Stimulated activated CD8-positive, alpha-beta memory T cell treated with anti-CD3 and anti-CD28 coated beads, Interleukin-12 subunit alpha, Interleukin-12 subunit beta, amount 100 ng/mL, for 24 hours (primary cell): ENCODE measurements at regions not wholly inside any gene's neighbourhood (a gene's known extent, or its start where the extent isn't known, plus 50 kb on each side); places are given as distances from the start of the nearest gene placed in this dataset.
"Not testable (repeated sequence)": the region's sequence is repeated elsewhere in the genome, so short reads cannot be mapped to it uniquely, and the experiment has no call there.

Experiments used
- DNase-seq: peaks from one replicate; pipeline ENCODE4 v3.0.0-alpha.2; 2020; ENCODE audit errors: extremely low read depth

DNA sequence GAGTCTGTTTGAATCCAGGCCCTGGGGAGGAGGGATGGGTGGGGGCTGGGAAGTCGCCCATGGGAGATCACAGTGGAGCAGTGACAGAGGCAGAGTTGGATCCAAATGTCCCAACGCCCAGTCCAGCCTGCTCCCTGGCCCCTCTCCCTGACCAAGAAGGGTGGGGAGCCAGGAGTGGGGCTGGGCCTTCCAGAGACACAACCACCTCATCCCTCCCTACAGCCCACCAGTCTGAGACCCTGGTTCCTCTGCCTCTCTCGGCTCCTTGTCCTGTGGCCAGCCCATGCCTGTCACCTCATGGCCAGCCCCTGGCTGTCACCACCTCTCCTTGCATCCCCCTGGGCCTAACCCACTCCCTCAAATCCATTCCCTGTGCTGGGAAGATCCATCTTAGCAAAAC lies 71.2 kb upstream of the PRR5 start:
- no peak for DNase-seq

GRCh38 chr22:44628835-44629234 lies 73.2 kb upstream of the PRR5 start:
- DNase-seq: no peak

GRCh38 chr22:44628273-44628672 lies 73.7 kb upstream of the PRR5 start:
- no peak for DNase-seq

- no peak for DNase-seq
Observed at GRCh38 chr22:44627521-44628139, 74.4 kb upstream of the PRR5 start.

DNA sequence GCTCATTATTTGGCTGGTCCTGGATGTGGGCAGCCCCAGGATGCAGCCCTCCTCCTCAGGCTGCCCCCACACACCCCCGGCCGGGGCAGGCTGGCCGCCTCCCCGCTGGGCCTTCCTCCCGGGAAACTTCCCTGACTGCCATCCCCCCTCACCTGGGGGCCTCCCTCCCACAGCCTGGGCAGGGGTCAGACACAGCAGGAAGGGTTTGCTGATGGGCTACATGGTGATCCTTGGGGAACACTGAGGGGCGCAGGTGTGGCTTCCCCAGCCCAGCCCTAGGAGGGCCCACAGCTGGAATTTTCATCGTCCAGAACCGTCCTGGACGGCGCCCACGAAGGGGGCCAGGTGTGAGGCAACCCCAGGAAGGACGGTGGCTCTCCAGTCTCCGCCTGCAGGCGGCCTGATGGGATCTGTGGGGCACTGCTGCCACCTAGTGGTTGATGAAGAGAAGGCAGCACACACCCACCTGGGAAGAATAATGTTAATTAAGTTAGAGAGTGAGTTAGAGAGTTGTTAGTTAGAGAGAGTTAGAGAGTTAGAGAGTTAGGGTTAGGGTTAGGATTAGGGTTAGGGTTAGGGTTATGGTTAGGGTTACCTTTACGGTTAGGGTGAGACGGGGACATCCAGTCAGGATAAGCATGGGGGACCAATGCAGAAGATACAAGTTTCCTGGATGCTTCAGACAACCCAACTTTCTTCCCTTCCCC lies 75.9 kb upstream of the PRR5 start:
- peak; percentile 42 for DNase-seq

- no peak for DNase-seq
Observed at GRCh38 chr22:44625421-44625760, 76.6 kb upstream of the PRR5 start.

GRCh38 chr22:44624689-44625420 lies 77.1 kb upstream of the PRR5 start:
- DNase-seq: no peak

DNA sequence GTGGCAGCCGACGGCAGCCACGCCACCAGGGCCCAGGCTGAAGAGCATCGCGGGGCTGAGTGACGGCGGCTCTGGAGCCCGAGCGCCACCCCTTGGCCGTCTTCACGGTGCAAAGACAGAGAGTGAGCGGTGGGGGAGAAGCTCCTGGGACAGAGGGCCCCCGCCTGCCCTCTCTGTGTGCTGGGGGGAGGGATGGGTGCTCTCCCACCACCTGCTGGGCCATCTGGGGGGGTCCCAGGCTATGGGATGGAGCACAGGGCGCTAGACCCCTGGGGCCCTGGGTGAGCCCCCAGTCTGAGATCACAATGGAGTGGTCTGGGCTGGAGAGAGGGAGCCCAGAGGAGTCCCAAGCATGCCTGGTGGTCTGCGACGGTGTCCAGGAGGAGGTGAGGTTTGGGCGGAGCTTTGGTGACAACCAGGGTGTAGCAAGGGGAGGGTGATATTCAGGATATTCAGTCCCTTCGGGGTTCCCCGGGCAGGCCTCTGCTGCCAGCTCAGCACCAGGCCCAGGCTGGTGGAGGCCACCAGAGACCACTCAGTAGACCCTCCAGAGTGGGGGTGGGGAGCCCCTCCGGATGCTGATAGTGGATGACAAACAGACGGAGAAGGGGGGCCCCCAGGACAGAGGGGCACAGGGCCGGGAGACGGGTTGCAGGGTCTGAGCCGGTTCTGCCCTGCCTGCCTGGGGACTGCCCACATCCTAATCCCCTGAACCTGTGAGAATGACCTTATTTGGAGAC lies 78.1 kb upstream of the PRR5 start:
- DNase-seq: no peak

- no peak for DNase-seq
Observed at GRCh38 chr22:44622679-44623078, 79.3 kb upstream of the PRR5 start.

- no peak for DNase-seq
Observed at GRCh38 chr22:44622147-44622427, 79.9 kb upstream of the PRR5 start.

GRCh38 chr22:44621401-44622146 lies 80.4 kb upstream of the PRR5 start:
- no peak for DNase-seq

- DNase-seq: no peak
Observed at GRCh38 chr22:44620841-44621257, 81.2 kb upstream of the PRR5 start.

DNA sequence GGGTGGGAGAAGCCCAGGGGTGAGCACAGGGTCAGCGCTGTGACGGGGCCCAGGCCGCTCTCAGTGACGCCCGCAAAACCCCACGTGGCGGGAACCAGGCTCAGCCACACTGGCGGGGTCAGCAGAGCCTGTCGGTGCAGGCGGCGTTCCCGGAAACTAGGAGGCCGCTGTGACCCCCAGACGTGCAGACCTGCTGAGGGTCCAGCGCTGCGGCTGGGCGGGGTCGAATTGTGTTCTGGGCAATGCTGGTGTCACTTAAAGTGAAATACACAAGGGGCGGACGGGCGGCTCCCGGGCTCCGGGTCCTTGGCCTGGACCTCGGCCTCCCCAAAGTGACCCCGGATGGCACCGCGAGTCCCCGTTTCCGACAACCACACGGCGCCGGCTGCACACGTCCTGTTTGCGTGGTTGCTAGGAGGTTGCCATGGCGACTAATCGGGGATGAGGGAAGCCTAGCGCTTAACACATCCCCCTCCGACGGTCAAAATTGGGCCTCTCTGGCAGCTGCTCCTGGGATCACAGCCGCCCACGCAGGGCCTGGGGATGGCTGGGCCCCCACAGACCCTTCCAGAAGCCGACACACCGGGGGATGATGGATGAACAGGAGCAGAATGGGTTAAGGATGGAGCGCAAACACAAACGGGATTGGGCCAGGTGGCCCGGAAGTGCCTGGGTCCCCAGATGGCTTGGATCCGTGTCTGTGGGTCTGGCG lies 81.7 kb upstream of the PRR5 start:
- DNase-seq: peak; percentile 59

DNA sequence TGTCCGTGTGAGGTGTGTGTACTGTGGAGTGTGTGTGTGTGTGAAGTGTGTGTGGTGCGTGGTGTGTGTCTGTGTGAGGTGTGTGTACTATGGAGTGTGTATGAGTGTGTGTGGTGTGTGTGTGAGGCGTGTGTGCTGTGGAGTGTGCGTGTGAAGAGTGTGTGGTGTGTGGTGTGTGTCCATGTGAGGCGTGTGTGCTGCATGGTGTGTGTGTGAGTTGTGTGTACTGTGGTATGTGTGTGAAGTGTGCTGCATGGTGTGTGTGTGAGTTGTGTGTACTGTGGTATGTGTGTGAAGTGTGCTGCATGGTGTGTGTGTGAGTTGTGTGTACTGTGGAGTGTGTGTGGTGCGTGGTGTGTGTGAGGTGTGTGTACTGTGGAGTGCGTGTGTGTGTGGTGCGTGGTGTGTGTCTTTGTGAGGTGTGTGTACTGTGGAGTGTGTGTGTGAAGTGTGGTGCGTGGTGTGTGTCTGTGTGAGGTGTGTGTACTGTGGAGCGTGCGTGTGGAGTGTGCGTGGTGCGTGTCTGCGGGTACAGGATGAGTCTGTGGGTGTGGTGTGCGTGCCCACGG lies 82.4 kb upstream of the PRR5 start:
- DNase-seq: not testable (repeated sequence)

- not testable (repeated sequence) for DNase-seq
Observed at GRCh38 chr22:44618910-44619309, 83.1 kb upstream of the PRR5 start.

GRCh38 chr22:44618400-44618799 lies 83.6 kb upstream of the PRR5 start:
- DNase-seq: no peak

GRCh38 chr22:44617828-44618227 lies 84.2 kb upstream of the PRR5 start:
- no peak for DNase-seq

- no peak for DNase-seq
Observed at GRCh38 chr22:44616882-44617655, 84.9 kb upstream of the PRR5 start.

DNA sequence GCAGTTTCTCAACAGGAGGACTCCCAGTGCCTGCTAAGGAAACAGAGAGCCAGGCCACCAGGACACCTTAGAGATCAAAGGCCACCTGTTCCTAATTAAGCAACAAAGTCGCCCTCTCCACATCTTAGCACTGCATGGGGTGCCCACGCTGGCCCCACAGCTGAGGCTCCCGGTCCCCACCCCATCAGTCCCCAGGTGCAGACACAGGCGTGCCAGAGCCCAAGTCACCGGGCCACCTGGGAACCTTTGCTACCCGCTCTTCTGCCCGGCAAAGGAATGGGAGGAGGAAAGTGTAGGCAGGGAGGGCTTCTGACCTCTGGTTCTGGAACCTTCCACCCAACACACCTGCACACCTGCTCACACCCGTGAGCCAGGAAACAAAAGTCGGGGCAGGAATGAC lies 85.5 kb upstream of the PRR5 start:
- DNase-seq: no peak

- no peak for DNase-seq
Observed at GRCh38 chr22:44615602-44616180, 86.3 kb upstream of the PRR5 start.
